SK-N-SH (cell line): ENCODE measurements at regions not wholly inside any gene's neighbourhood (a gene's known extent, or its start where the extent isn't known, plus 50 kb on each side); places are given as distances from the start of the nearest gene placed in this dataset.

ENCODE experiments used
- CTCF ChIA-PET: fragments of 300-600, 350-600 bp; formaldehyde crosslinking; extraction: SDS; loops from one replicate; lab custom pipeline; 2021; lab: Yijun Ruan, JAX
- POLR2A ChIA-PET: fragments of 350-600 bp; sonication (Branson Sonifier 250); formaldehyde crosslinking; extraction: SDS; loops from one replicate; lab custom pipeline; 2020; ENCODE audit warnings: antibody characterized with exemption, inconsistent platforms; lab: Yijun Ruan, JAX
- DNase-seq: peaks from one replicate; pipeline ENCODE4 v3.0.0; 2012
- H2AFZ ChIP-seq: fragments of 200-600 bp; sonication (generic); 2 replicates; pipeline ENCODE4 v1.8.1; 2016; ENCODE audit warnings: antibody characterized with exemption, mild to moderate bottlenecking, low read depth
- H3F3A ChIP-seq: fragments of 200-600 bp; sonication (generic); replicated peaks from 2 replicates; pipeline ENCODE3; 2016; ENCODE audit warnings: antibody characterized with exemption, mild to moderate bottlenecking; ENCODE audit not compliant: insufficient read depth
- H3K27ac ChIP-seq, 2 experiments: fragments of 200-500 bp in 1 of 2; fragments of 200-600 bp in 1 of 2; sonication (Bioruptor generic) in 1 of 2; sonication (generic), shearing (Covaris generic) in 1 of 2; 2 replicates each; pipeline versions ENCODE4 v1.5.1 to v1.6.1; 2014 to 2016; ENCODE audit warnings: low read depth in 2 of 2, inconsistent platforms in 1 of 2, low read length in 1 of 2, mild to moderate bottlenecking in 1 of 2, mixed read lengths in 1 of 2
- H3K27me3 ChIP-seq: fragments of 200-600 bp; sonication (generic), shearing (Covaris generic); 2 replicates; pipeline ENCODE4 v1.6.1; 2016; ENCODE audit warnings: mixed run types; ENCODE audit not compliant: insufficient read depth
- H3K36me3 ChIP-seq, 2 experiments: fragments of 200-500 bp in 1 of 2; fragments of 200-600 bp in 1 of 2; sonication (Bioruptor generic) in 1 of 2; sonication (generic) in 1 of 2; replicated peaks in 1 of 2; 2 replicates each; pipeline versions ENCODE3 to v1.5.1; 2014 to 2016; ENCODE audit warnings: low read length in 1 of 2, mild to moderate bottlenecking in 1 of 2; ENCODE audit not compliant: insufficient read depth in 2 of 2, control insufficient read depth in 1 of 2
- H3K4me1 ChIP-seq, 2 experiments: fragments of 200-500 bp in 1 of 2; fragments of 200-600 bp in 1 of 2; sonication (Bioruptor generic) in 1 of 2; sonication (generic), shearing (Covaris generic) in 1 of 2; 2 replicates each; pipeline versions ENCODE4 v1.5.1 to v1.6.1; 2014 to 2016; ENCODE audit warnings: low read depth in 1 of 2, low read length in 1 of 2, mixed run types in 1 of 2; ENCODE audit not compliant: insufficient read depth in 2 of 2, control insufficient read depth in 1 of 2
- H3K4me2 ChIP-seq: fragments of 200-600 bp; sonication (generic), shearing (Covaris generic); 2 replicates; pipeline ENCODE4 v1.6.1; 2017; ENCODE audit warnings: mixed run types
- H3K4me3 ChIP-seq, 2 experiments: fragments of 200-500 bp in 1 of 2; fragments of 200-600 bp in 1 of 2; sonication (Bioruptor generic) in 1 of 2; sonication (generic), shearing (Covaris generic) in 1 of 2; 2 replicates each; pipeline versions ENCODE4 v1.5.1 to v1.8.1; 2014 to 2016; ENCODE audit warnings: low read depth in 2 of 2, inconsistent platforms in 1 of 2, low read length in 1 of 2, mild to moderate bottlenecking in 1 of 2, mixed read lengths in 1 of 2, moderate library complexity in 1 of 2
- H3K79me2 ChIP-seq: fragments of 200-600 bp; sonication (generic); 2 replicates; pipeline ENCODE4 v1.8.1; 2017; ENCODE audit warnings: mild to moderate bottlenecking; ENCODE audit not compliant: insufficient read depth
- H3K9ac ChIP-seq: fragments of 200-600 bp; sonication (generic); 2 replicates; pipeline ENCODE4 v1.6.1; 2017; ENCODE audit warnings: mixed run types
- H3K9me2 ChIP-seq: fragments of 200-600 bp; sonication (generic); 2 replicates; pipeline ENCODE4 v1.6.1; 2017; ENCODE audit warnings: mixed run types
- H3K9me3 ChIP-seq: fragments of 200-600 bp; sonication (generic); 2 replicates; pipeline ENCODE4 v1.6.1; 2017; ENCODE audit warnings: mixed run types, mild to moderate bottlenecking, moderate library complexity
- H4K20me1 ChIP-seq: fragments of 200-600 bp; sonication (generic); 2 replicates; pipeline ENCODE4 v1.6.1; 2017; ENCODE audit warnings: mild to moderate bottlenecking, mixed run types; ENCODE audit not compliant: insufficient read depth
- ELF1 ChIP-seq: IDR thresholded peaks from 2 replicates; pipeline ENCODE4 v1.4.0; 2012
- FOSL2 ChIP-seq: IDR thresholded peaks from 2 replicates; pipeline ENCODE4 v1.4.0; 2012; ENCODE audit warnings: low read depth, mild to moderate bottlenecking, moderate library complexity, borderline replicate concordance
- FOXJ3 ChIP-seq: sonication (generic); formaldehyde crosslinking; IDR thresholded peaks from 2 replicates; pipeline ENCODE4 v1.5.1; 2020; ENCODE audit warnings: mild to moderate bottlenecking, missing genetic modification reagents
- GATA2 ChIP-seq: sonication (generic); formaldehyde crosslinking; IDR thresholded peaks from 2 replicates; pipeline ENCODE4 v1.5.0; 2020; ENCODE audit warnings: mild to moderate bottlenecking, missing genetic modification reagents
- MEF2A ChIP-seq: IDR thresholded peaks from 2 replicates; pipeline ENCODE4 v1.4.0; 2012; ENCODE audit warnings: low read depth, borderline replicate concordance
- NFIC ChIP-seq: IDR thresholded peaks from 2 replicates; pipeline ENCODE4 v1.4.0; 2012; ENCODE audit warnings: borderline replicate concordance
- NRF1 ChIP-seq: IDR thresholded peaks from 2 replicates; pipeline ENCODE4 v1.6.1; 2012; ENCODE audit warnings: low read depth, mild to moderate bottlenecking, low read length
- RCOR1 ChIP-seq: fragments of 150-350 bp; IDR thresholded peaks from 2 replicates; pipeline ENCODE4 v1.6.1; 2017; ENCODE audit warnings: antibody characterized with exemption, low read length
- RFX5 ChIP-seq: IDR thresholded peaks from 2 replicates; pipeline ENCODE4 v1.6.1; 2012; ENCODE audit warnings: mild to moderate bottlenecking, improper control_type of control experiment, low read length
- TCF12 ChIP-seq: IDR thresholded peaks from 2 replicates; pipeline ENCODE4 v1.4.0; 2012
- WGBS: methylation state at CpG from one replicate; pipeline ENCODE4 v1.1.6; 2017; ENCODE audit warnings: low lambda C conversion rate; 5-methylcytosine and 5-hydroxymethylcytosine counted together
- TF ChIP-seq, protein P1 (sequence below): IDR thresholded peaks from 2 replicates; pipeline ENCODE4 v1.4.0; 2012; ENCODE audit warnings: low read depth, borderline replicate concordance
- TF ChIP-seq, protein P2 (sequence below): IDR thresholded peaks from 2 replicates; pipeline ENCODE4; 2012

DNA sequence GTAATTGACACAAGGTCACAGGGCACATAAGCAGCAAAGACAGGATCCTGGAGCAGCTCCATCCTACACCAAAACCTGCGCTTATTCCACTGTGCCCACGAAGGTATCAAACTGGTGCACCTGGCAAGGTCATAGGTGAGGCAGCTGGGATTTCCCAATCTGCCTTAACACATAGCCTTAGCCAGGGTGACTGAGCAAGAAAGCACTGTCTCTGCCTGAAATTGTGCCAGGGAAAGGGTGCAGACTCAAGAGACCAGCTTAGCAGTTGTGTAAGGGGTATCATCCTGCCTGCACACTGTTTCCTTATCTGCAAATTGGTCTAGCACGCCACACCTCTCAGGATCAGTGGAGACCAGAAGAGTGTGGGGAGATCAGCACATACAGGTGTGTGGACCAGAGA lies 82.8 kb downstream of the MAFB start:
- no peaks in the 10 kb centered on the region for H4K20me1 ChIP-seq
- POLR2A ChIA-PET, result no interaction called here

DNA sequence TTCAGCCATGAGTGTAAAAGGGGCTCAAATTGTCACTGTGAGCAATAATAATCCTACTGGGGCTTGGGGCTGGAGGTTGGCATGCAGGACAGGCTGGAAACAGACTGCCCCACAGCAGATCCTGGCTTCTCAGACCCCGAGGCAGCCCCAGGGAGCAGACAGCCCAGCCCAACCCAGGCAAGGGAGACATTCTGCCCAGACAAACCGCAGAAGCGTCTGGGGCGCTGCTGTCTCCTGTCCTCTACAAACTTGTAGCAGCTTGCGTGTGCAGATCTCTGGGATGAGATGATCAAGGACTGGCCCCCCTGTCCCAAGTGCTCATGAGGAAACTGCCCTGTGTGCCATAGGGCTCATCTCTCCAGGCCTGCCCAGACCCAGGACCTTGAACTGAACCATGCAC lies 84.6 kb downstream of the MAFB start:
- TF ChIP-seq TCF12, result no peak
- TF ChIP-seq, protein P1, sequence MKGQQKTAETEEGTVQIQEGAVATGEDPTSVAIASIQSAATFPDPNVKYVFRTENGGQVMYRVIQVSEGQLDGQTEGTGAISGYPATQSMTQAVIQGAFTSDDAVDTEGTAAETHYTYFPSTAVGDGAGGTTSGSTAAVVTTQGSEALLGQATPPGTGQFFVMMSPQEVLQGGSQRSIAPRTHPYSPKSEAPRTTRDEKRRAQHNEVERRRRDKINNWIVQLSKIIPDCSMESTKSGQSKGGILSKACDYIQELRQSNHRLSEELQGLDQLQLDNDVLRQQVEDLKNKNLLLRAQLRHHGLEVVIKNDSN, result no peak
- TF ChIP-seq GATA2 (CRISPR knock-in tag), result no peak
- no peak for TF ChIP-seq NFIC
- Histone ChIP-seq H2AFZ (no peak overlapping the region), H3K4me2 (no peak overlapping the region), H3K27me3 (no peaks in the 10 kb centered on the region; the same call in 1 of the 2 replicates), H3K4me1 (no peaks in the 10 kb centered on the region), H3K4me3 (no peak overlapping the region), H3K9ac (no peak overlapping the region), H3K36me3 (no peaks in the 10 kb centered on the region), H3K27ac (no peak overlapping the region), H4K20me1 (no peaks in the 10 kb centered on the region), H3K9me3 (no peaks in the 10 kb centered on the region), H3K79me2 (no peaks in the 10 kb centered on the region), H3F3A (no peaks in the 10 kb centered on the region), H3K9me2 (no peaks in the 10 kb centered on the region)
- WGBS, result 41% methylated on average over 5 of the region's 5 CpGs
- CTCF ChIA-PET, result no interaction called here
- POLR2A ChIA-PET, result no interaction called here
- DNase-seq, result no peak

More for the DNA sequence above, 82.8 kb downstream of the MAFB start:
- no peaks in the 10 kb centered on the region for H3K79me2 ChIP-seq
- TF ChIP-seq ELF1 (no peak), NRF1 (no peak), RCOR1 (no peak), FOSL2 (no peak), MEF2A (no peak), FOXJ3 (CRISPR knock-in tag) (no peak), RFX5 (no peak)
- TF ChIP-seq, protein P1, result no peak
- TF ChIP-seq, protein P2, sequence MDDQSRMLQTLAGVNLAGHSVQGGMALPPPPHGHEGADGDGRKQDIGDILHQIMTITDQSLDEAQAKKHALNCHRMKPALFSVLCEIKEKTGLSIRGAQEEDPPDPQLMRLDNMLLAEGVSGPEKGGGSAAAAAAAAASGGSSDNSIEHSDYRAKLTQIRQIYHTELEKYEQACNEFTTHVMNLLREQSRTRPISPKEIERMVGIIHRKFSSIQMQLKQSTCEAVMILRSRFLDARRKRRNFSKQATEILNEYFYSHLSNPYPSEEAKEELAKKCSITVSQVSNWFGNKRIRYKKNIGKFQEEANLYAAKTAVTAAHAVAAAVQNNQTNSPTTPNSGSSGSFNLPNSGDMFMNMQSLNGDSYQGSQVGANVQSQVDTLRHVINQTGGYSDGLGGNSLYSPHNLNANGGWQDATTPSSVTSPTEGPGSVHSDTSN, result no peak
- H3K9me3 ChIP-seq, result no peaks in the 10 kb centered on the region
- no peaks in the 10 kb centered on the region for H3K9me2 ChIP-seq
- no peaks in the 10 kb centered on the region; the same call in 1 of the 2 replicates for H3K27me3 ChIP-seq
- CTCF ChIA-PET, result no interaction called here
- no peak overlapping the region for H2AFZ ChIP-seq
- H3K9ac ChIP-seq, result no peak overlapping the region
- no peak overlapping the region for H3K27ac ChIP-seq
- WGBS, result 29% methylated on average over 3 of the region's 3 CpGs
- no peaks in the 10 kb centered on the region for H3K4me1 ChIP-seq
- H3K4me3 ChIP-seq, result no peak overlapping the region
- H3K4me2 ChIP-seq, result no peak overlapping the region
- no peaks in the 10 kb centered on the region for H3K36me3 ChIP-seq
- no peak for DNase-seq
- H3F3A ChIP-seq, result no peaks in the 10 kb centered on the region
